Chondrocyte (in vitro differentiated cells): ENCODE measurements at regions not wholly inside any gene's neighbourhood (a gene's known extent, or its start where the extent isn't known, plus 50 kb on each side); places are given as distances from the start of the nearest gene placed in this dataset.

Experiments used
- DNase-seq: peaks from one replicate; pipeline ENCODE4 v3.0.0; 2021; ENCODE audit warnings: mixed read lengths, low spot score
- H3K27ac Mint-ChIP-seq: one replicate; pipeline ENCODE4 v1.8.0; 2021; ENCODE audit warnings: mild to moderate bottlenecking, moderate library complexity, mixed read lengths; ENCODE audit not compliant: unreplicated experiment
- H3K27me3 Mint-ChIP-seq: 2 replicates; pipeline ENCODE4 v1.8.0; 2021; ENCODE audit warnings: low read depth, mixed read lengths
- H3K36me3 Mint-ChIP-seq: 2 replicates; pipeline ENCODE4 v1.8.0; 2021; ENCODE audit warnings: low read depth, mixed read lengths
- H3K4me1 Mint-ChIP-seq: 2 replicates; pipeline ENCODE4 v1.8.0; 2021; ENCODE audit warnings: low read depth, mild to moderate bottlenecking, mixed read lengths
- H3K4me3 Mint-ChIP-seq: one replicate; pipeline ENCODE4 v1.8.0; 2021; ENCODE audit warnings: mild to moderate bottlenecking, moderate library complexity, mixed read lengths; ENCODE audit not compliant: unreplicated experiment
- H3K9me3 Mint-ChIP-seq: 2 replicates; pipeline ENCODE4 v1.8.0; 2021; ENCODE audit warnings: low read depth, mixed read lengths
- CTCF ChIP-seq: fragments of 200-600 bp; sonication (generic); IDR thresholded peaks from 2 replicates; pipeline ENCODE4 v1.5.0; 2021; ENCODE audit warnings: antibody characterized with exemption, mild to moderate bottlenecking, moderate library complexity

GRCh38 chr4:63269156-63269555, 1140.1 kb downstream of the TECRL start:
- no peak for TF ChIP-seq CTCF
- no peak overlapping the region for H3K27ac Mint-ChIP-seq
- H3K9me3 Mint-ChIP-seq = peaks cover 14% of the 10 kb centered on the region

GRCh38 chr4:63233671-63234070, 1175.6 kb downstream of the TECRL start:
- H3K9me3 Mint-ChIP-seq = peaks cover 8% of the 10 kb centered on the region
- H3K36me3 Mint-ChIP-seq = peaks cover 4% of the 10 kb centered on the region
- H3K27ac Mint-ChIP-seq = no peak overlapping the region
- TF ChIP-seq CTCF = no peak
- no peaks in the 10 kb centered on the region for H3K27me3 Mint-ChIP-seq
- H3K4me1 Mint-ChIP-seq = peaks cover 4% of the 10 kb centered on the region
- no peak for DNase-seq
- H3K4me3 Mint-ChIP-seq = no peak overlapping the region

More at GRCh38 chr4:63269156-63269555, 1140.1 kb downstream of the TECRL start:
- Mint-ChIP-seq H3K4me1 (no peaks in the 10 kb centered on the region), H3K36me3 (peaks cover 5% of the 10 kb centered on the region), H3K4me3 (no peak overlapping the region), H3K27me3 (no peaks in the 10 kb centered on the region)
- no peak for DNase-seq

- DNase-seq = no peak
- Mint-ChIP-seq H3K4me1 (peaks cover 8% of the 10 kb centered on the region), H3K27ac (no peak overlapping the region), H3K27me3 (no peaks in the 10 kb centered on the region), H3K36me3 (peaks cover 4% of the 10 kb centered on the region), H3K9me3 (peaks cover 11% of the 10 kb centered on the region), H3K4me3 (no peak overlapping the region)
- no peak for TF ChIP-seq CTCF
Observed at GRCh38 chr4:63232058-63232457, 1177.2 kb downstream of the TECRL start.

DNA sequence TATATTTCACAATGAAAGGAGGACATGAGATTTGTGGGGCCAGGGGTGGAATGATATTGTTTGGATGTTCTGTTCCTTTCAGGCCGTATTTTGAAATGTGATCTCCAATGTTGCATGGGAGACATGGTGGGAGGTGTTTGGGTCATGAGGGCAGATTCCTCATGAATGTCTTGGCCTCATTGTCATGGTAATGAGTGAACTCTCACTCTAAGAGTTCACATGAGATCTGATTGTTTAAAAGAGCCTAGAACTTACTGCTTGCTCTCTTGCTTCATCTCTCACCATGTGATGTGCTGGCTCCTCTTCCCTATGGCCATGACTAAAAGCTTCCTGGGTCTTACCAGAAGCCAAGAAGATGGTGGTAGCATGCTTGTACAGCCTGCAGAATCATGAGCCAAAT, 1183.0 kb downstream of the TECRL start:
- Mint-ChIP-seq H3K4me3 (no peak overlapping the region), H3K27me3 (no peaks in the 10 kb centered on the region), H3K9me3 (peaks cover 14% of the 10 kb centered on the region), H3K4me1 (peaks cover 16% of the 10 kb centered on the region), H3K27ac (no peak overlapping the region), H3K36me3 (peaks cover 1% of the 10 kb centered on the region)
- no peak for DNase-seq
- no peak for TF ChIP-seq CTCF

- no peak for TF ChIP-seq CTCF
- Mint-ChIP-seq H3K4me1 (peaks cover 27% of the 10 kb centered on the region), H3K36me3 (no peaks in the 10 kb centered on the region), H3K4me3 (no peak overlapping the region), H3K27ac (no peak overlapping the region), H3K9me3 (peaks cover 19% of the 10 kb centered on the region), H3K27me3 (no peaks in the 10 kb centered on the region)
- DNase-seq = no peak
Observed at GRCh38 chr4:63222466-63222865, 1186.8 kb downstream of the TECRL start.
